ENCODE measurements at regions not wholly inside any gene's neighbourhood (a gene's known extent, or its start where the extent isn't known, plus 50 kb on each side); places are given as distances from the start of the nearest gene placed in this dataset.

- TF ChIP-seq GATA3 (IDR thresholded peaks at IDR 0.05; ENCODE audit: low read depth, low read length), result no peak
- TF ChIP-seq GATA2 (IDR thresholded peaks at IDR 0.05; ENCODE audit: low read depth, low read length), result no peak
Observed at GRCh38 chr22:49475253-49475652, 352.4 kb downstream of the BRD1 start.
